ENCODE measurements at regions not wholly inside any gene's neighbourhood (a gene's known extent, or its start where the extent isn't known, plus 50 kb on each side); places are given as distances from the start of the nearest gene placed in this dataset.

GRCh38 chr3:71873093-71873611, 88.2 kb upstream of the PROK2 start:
- 0 out of 2 replicates have a peak, but pooled peaks cover 4% of the 10 kb centered on the region for H3K27me3 ChIP-seq (replicated peaks)
- no peak overlapping the region for H3K27ac ChIP-seq
- DNase-seq (ENCODE audit: low read depth in 1 of 2, low spot score in 2 of 2), result no peak

GRCh38 chr3:71872256-71872655, 87.3 kb upstream of the PROK2 start:
- Histone ChIP-seq H3K4me1 (replicated peaks) (peaks cover 13% of the 10 kb centered on the region), H3K27ac (no peak overlapping the region), H3K36me3 (no peaks in the 10 kb centered on the region), H3K27me3 (replicated peaks) (0 out of 2 replicates have a peak, but pooled peaks cover 4% of the 10 kb centered on the region), H3K9me3 (replicated peaks) (no peaks in the 10 kb centered on the region), H3K4me3 (no peak overlapping the region)
- peak in 1 of 2 experiments; percentile 16 for DNase-seq (ENCODE audit: low read depth in 1 of 2, low spot score in 2 of 2)

More at GRCh38 chr3:71873093-71873611, 88.2 kb upstream of the PROK2 start:
- Histone ChIP-seq H3K36me3 (no peaks in the 10 kb centered on the region), H3K4me1 (replicated peaks) (peaks cover 13% of the 10 kb centered on the region), H3K9me3 (replicated peaks) (no peaks in the 10 kb centered on the region), H3K4me3 (no peak overlapping the region)

GRCh38 chr3:71870966-71871512, 86.1 kb upstream of the PROK2 start:
- Histone ChIP-seq H3K4me1 (replicated peaks) (peaks cover 10% of the 10 kb centered on the region), H3K27ac (no peak overlapping the region), H3K9me3 (replicated peaks) (no peaks in the 10 kb centered on the region), H3K4me3 (no peak overlapping the region), H3K36me3 (no peaks in the 10 kb centered on the region), H3K27me3 (replicated peaks) (0 out of 2 replicates have a peak, but pooled peaks cover 4% of the 10 kb centered on the region)
- DNase-seq (ENCODE audit: low read depth in 1 of 2, low spot score in 2 of 2), result no peak

GRCh38 chr3:71868876-71869275, 83.9 kb upstream of the PROK2 start:
- H3K27me3 ChIP-seq (replicated peaks), result 0 out of 2 replicates have a peak, but pooled peaks cover 4% of the 10 kb centered on the region
- H3K4me1 ChIP-seq (replicated peaks), result peaks cover 16% of the 10 kb centered on the region
- H3K4me3 ChIP-seq, result no peak overlapping the region
- no peak for DNase-seq (ENCODE audit: low read depth in 1 of 2, low spot score in 2 of 2)
- H3K9me3 ChIP-seq (replicated peaks), result no peaks in the 10 kb centered on the region
- no peaks in the 10 kb centered on the region for H3K36me3 ChIP-seq
- H3K27ac ChIP-seq, result no peak overlapping the region

GRCh38 chr3:71865727-71866126, 80.8 kb upstream of the PROK2 start:
- H3K27me3 ChIP-seq (replicated peaks), result 0 out of 2 replicates have a peak, but pooled peaks cover 4% of the 10 kb centered on the region
- no peak overlapping the region for H3K4me3 ChIP-seq
- no peaks in the 10 kb centered on the region for H3K9me3 ChIP-seq (replicated peaks)
- no peak overlapping the region for H3K27ac ChIP-seq
- H3K4me1 ChIP-seq (replicated peaks), result peaks cover 17% of the 10 kb centered on the region
- DNase-seq (ENCODE audit: low read depth in 1 of 2, low spot score in 2 of 2), result no peak
- H3K36me3 ChIP-seq, result no peaks in the 10 kb centered on the region

GRCh38 chr3:71863563-71864190, 78.7 kb upstream of the PROK2 start:
- peaks cover 17% of the 10 kb centered on the region for H3K4me1 ChIP-seq (replicated peaks)
- no peak for DNase-seq (ENCODE audit: low read depth in 1 of 2, low spot score in 2 of 2)
- no peaks in the 10 kb centered on the region for H3K9me3 ChIP-seq (replicated peaks)
- no peak overlapping the region for H3K4me3 ChIP-seq
- no peaks in the 10 kb centered on the region for H3K27me3 ChIP-seq (replicated peaks)
- H3K36me3 ChIP-seq, result no peaks in the 10 kb centered on the region
- no peak overlapping the region for H3K27ac ChIP-seq

- H3K27me3 ChIP-seq (replicated peaks), result no peaks in the 10 kb centered on the region
- H3K4me1 ChIP-seq (replicated peaks), result peaks cover 17% of the 10 kb centered on the region
- H3K9me3 ChIP-seq (replicated peaks), result no peaks in the 10 kb centered on the region
- DNase-seq (ENCODE audit: low read depth in 1 of 2, low spot score in 2 of 2), result no peak
- no peak overlapping the region for H3K4me3 ChIP-seq
- no peak overlapping the region for H3K27ac ChIP-seq
- H3K36me3 ChIP-seq, result no peaks in the 10 kb centered on the region
Measured at GRCh38 chr3:71862371-71863140, 77.6 kb upstream of the PROK2 start.

- no peak overlapping the region for H3K27ac ChIP-seq
- no peaks in the 10 kb centered on the region for H3K36me3 ChIP-seq
- H3K4me1 ChIP-seq (replicated peaks), result peaks cover 10% of the 10 kb centered on the region
- H3K9me3 ChIP-seq (replicated peaks), result no peaks in the 10 kb centered on the region
- H3K4me3 ChIP-seq, result no peak overlapping the region
- no peak for DNase-seq (ENCODE audit: low read depth in 1 of 2, low spot score in 2 of 2)
- no peaks in the 10 kb centered on the region for H3K27me3 ChIP-seq (replicated peaks)
Measured at GRCh38 chr3:71859123-71859519, 74.2 kb upstream of the PROK2 start.

GRCh38 chr3:71858503-71859122, 73.7 kb upstream of the PROK2 start:
- Histone ChIP-seq H3K27me3 (replicated peaks) (no peaks in the 10 kb centered on the region), H3K27ac (no peak overlapping the region), H3K4me3 (no peak overlapping the region), H3K4me1 (replicated peaks) (peaks cover 10% of the 10 kb centered on the region), H3K9me3 (replicated peaks) (no peaks in the 10 kb centered on the region), H3K36me3 (no peaks in the 10 kb centered on the region)
- no peak for DNase-seq (ENCODE audit: low read depth in 1 of 2, low spot score in 2 of 2)

- Histone ChIP-seq H3K27ac (no peak overlapping the region), H3K9me3 (replicated peaks) (no peaks in the 10 kb centered on the region), H3K36me3 (no peaks in the 10 kb centered on the region), H3K4me1 (replicated peaks) (peaks cover 10% of the 10 kb centered on the region), H3K4me3 (no peak overlapping the region), H3K27me3 (replicated peaks) (no peaks in the 10 kb centered on the region)
- no peak for DNase-seq (ENCODE audit: low read depth in 1 of 2, low spot score in 2 of 2)
Measured at GRCh38 chr3:71857956-71858355, 73.0 kb upstream of the PROK2 start.

- no peak for DNase-seq (ENCODE audit: low read depth in 1 of 2, low spot score in 2 of 2)
- Histone ChIP-seq H3K4me3 (no peak overlapping the region), H3K4me1 (replicated peaks) (no peaks in the 10 kb centered on the region)
Measured at GRCh38 chr3:71854706-71855105, 69.8 kb upstream of the PROK2 start.

GRCh38 chr3:71854096-71854495, 69.1 kb upstream of the PROK2 start:
- DNase-seq (ENCODE audit: low read depth in 1 of 2, low spot score in 2 of 2), result no peak
- Histone ChIP-seq H3K9me3 (replicated peaks) (no peaks in the 10 kb centered on the region), H3K27ac (no peak overlapping the region), H3K27me3 (replicated peaks) (no peaks in the 10 kb centered on the region), H3K36me3 (no peaks in the 10 kb centered on the region), H3K4me1 (replicated peaks) (no peaks in the 10 kb centered on the region), H3K4me3 (no peak overlapping the region)

More at GRCh38 chr3:71854706-71855105, 69.8 kb upstream of the PROK2 start:
- no peak overlapping the region for H3K27ac ChIP-seq
- no peaks in the 10 kb centered on the region for H3K9me3 ChIP-seq (replicated peaks)
- no peaks in the 10 kb centered on the region for H3K36me3 ChIP-seq
- no peaks in the 10 kb centered on the region for H3K27me3 ChIP-seq (replicated peaks)

- no peaks in the 10 kb centered on the region for H3K36me3 ChIP-seq
- H3K9me3 ChIP-seq (replicated peaks), result no peaks in the 10 kb centered on the region
- no peak overlapping the region for H3K4me3 ChIP-seq
- DNase-seq (ENCODE audit: low read depth in 1 of 2, low spot score in 2 of 2), result no peak
- H3K4me1 ChIP-seq (replicated peaks), result no peaks in the 10 kb centered on the region
- no peak overlapping the region for H3K27ac ChIP-seq
- H3K27me3 ChIP-seq (replicated peaks), result no peaks in the 10 kb centered on the region
Measured at GRCh38 chr3:71851878-71852277, 66.9 kb upstream of the PROK2 start.

All from SJSA1 (cell line).